GM13976 (cell line): ENCODE measurements at regions not wholly inside any gene's neighbourhood (a gene's known extent, or its start where the extent isn't known, plus 50 kb on each side); places are given as distances from the start of the nearest gene placed in this dataset.

ENCODE experiments used
- DNase-seq: peaks from one replicate; pipeline ENCODE4 v3.0.0; 2012; ENCODE audit warnings: low spot score
- CTCF ChIP-seq: IDR thresholded peaks from 2 replicates; pipeline ENCODE4 v1.5.1; 2012; ENCODE audit warnings: borderline replicate concordance, mild to moderate bottlenecking; ENCODE audit not compliant: insufficient read depth; ENCODE audit errors: extremely low read depth, missing control alignments, control extremely low read depth
- in situ Hi-C: fragments of 300-500 bp; cut with MboI; formaldehyde crosslinking; loops from one replicate; pipeline ENCODE4 v1.12.0; 2022; ENCODE audit warnings: low sequenced_read_pairs, mixed read lengths, inconsistent platforms; ENCODE audit not compliant: unreplicated experiment

GRCh38 chr4:159012381-159012780, 90.5 kb upstream of the RAPGEF2 start:
- DNase-seq = no peak
- in situ Hi-C loops = no loop called here
- no peak for TF ChIP-seq CTCF

DNA sequence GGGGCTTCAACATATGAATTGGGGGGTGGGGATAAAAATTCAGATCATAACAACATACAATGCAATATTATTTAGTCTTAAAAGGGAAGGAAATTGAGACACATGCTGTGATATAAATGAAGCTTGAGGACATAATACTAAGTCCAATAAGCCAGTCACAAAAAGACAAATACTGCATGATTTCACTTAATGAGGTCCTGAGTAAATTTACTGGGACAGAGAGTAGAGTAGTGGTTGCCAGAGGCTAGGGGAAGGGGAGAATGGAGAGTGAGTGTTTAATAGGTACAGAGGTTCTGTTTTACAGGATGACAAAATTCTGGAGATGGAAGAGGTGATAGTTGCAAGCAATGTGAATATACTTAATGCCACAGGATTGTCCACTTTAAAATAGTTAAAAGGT, 89.2 kb upstream of the RAPGEF2 start:
- DNase-seq = no peak
- no peak for TF ChIP-seq CTCF
- in situ Hi-C loops = no loop called here

GRCh38 chr4:159014859-159015258, 88.0 kb upstream of the RAPGEF2 start:
- in situ Hi-C loops = no loop called here
- TF ChIP-seq CTCF = no peak
- DNase-seq = no peak

DNA sequence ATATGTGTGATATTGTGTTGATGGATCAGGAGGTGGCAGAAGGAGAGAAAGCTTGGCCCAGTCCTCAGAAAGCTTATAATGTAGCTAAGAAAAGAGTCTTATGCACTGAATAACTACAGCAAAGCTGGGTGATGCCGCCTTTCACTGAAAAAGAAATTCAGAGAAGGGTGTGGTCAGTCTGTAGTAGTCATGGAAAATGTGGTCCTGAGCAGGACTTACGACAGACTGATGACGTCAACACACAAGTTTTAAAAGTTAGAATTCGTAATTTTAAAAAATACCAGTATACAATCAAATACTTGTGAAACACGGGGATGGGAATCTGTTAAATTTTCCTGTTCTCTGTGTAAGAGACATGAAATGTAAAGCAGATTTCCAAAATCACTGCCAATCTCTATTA, 87.0 kb upstream of the RAPGEF2 start:
- in situ Hi-C loops = no loop called here
- no peak for DNase-seq
- no peak for TF ChIP-seq CTCF

DNA sequence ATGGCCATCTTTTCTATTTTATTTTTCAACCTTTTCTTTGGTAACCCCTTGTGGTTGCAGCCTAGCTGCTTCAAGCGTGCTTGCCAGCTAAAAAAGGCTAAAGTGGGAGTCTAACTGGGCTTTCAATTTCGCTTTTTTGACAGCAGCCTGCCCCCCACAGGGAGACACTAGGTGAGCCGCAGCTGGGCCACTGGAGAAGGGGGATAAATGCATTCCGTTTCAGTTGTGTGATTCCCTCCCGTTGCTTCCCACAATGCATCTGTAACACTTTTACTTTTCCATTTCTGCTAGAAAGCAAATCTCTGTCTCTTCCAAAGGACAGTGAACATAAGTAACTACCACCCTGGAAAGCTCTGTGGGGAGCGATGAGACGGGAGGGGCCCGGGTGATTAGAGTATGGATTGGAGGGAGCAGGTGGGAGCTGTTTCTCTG, 86.3 kb upstream of the RAPGEF2 start:
- TF ChIP-seq CTCF = peak; percentile 29
- peak; percentile 55 for DNase-seq
- in situ Hi-C loops = no loop called here

DNA sequence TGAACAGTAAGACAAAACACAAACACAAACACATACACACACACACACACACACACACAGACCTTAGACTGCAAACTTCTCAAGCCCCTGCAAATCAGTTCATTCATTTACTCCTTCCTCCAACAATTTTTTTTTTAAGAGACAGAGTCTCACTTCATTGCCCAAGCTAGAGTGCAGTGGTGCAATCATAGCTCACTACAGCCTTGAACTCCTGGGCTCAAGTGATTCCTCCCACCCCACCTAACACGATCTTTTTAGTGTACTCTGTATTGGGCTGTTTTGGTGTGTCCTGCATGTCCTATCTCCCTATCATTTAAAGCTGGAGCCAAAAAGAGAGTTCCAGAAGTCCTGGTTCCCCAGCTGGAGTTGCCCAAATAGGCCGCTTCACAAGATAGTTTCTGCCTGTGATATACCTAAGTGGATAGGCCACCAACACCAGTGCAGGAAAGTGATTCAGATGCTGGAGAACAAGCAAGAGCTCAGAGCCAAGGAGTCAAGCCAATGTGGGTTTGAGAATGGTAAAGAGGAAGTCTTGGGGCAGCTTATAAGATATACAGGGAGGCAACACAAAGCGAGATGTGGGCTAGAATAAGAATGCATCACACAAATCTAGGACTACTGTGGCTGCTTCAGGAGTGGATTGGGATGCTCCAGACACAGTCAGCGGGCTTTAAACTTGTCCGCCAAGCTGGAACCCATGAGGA, 85.4 kb upstream of the RAPGEF2 start:
- DNase-seq = no peak
- no peak for TF ChIP-seq CTCF
- in situ Hi-C loops = no loop called here
